ENCODE measurements at regions not wholly inside any gene's neighbourhood (a gene's known extent, or its start where the extent isn't known, plus 50 kb on each side); places are given as distances from the start of the nearest gene placed in this dataset.

DNA sequence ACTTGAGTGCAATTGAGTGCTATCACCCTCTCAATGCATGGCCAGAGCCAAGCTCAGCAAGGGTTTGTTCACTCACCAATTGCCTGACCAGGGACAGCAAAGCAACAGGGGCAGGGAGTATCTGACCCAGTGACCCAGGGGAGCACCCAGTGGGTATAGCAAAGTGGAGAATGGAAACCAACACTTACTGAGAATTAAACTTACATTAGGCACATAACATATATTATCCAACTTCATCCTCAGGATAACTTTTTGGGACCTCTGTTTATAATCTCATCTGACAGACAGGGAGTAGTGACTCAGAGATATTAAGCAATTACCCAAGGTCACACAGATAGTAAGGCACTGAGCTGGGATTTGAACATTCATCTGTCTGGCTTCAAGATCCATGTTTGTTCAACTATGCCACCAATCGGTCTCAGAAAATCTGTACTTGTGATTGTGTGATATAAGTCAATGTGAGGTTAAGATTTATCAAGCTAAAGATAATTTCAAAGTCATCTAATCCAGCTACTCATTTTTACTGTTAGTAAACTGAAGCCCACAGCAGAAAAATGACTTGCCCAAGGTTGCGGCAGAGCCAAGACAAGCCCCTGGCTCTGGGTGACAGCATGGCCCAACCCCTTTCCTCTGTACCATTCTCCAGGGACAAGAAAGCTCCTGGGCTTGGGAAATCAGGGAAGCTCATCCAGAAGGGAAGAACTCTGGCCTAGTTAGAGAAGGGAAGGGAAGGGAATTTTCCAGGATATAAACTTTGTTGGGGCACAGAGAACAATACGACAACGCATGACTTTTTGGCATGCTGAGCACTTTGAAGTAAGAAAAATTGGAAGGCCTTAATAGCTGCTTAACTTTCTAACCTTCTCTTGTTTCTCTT is 138.0 kb upstream of the SMAD3 start:
- Histone ChIP-seq H3K27ac (no peak overlapping the region), H3K27me3 (no peaks in the 10 kb centered on the region), H3K9me3 (no peaks in the 10 kb centered on the region), H3K4me1 (peaks cover 22% of the 10 kb centered on the region), H3K36me3 (replicated peaks in 1 of 2; ENCODE audit: insufficient read depth in 1 of 2, low read depth in 2 of 2) (no peaks in the 10 kb centered on the region), H3K4me3 (no peak overlapping the region)
- ATAC-seq (no peak), DNase-seq (no peak)
- WGBS, 2 donors: 58% methylated on average over 4 of the region's 4 CpGs
- TF ChIP-seq, protein P1, sequence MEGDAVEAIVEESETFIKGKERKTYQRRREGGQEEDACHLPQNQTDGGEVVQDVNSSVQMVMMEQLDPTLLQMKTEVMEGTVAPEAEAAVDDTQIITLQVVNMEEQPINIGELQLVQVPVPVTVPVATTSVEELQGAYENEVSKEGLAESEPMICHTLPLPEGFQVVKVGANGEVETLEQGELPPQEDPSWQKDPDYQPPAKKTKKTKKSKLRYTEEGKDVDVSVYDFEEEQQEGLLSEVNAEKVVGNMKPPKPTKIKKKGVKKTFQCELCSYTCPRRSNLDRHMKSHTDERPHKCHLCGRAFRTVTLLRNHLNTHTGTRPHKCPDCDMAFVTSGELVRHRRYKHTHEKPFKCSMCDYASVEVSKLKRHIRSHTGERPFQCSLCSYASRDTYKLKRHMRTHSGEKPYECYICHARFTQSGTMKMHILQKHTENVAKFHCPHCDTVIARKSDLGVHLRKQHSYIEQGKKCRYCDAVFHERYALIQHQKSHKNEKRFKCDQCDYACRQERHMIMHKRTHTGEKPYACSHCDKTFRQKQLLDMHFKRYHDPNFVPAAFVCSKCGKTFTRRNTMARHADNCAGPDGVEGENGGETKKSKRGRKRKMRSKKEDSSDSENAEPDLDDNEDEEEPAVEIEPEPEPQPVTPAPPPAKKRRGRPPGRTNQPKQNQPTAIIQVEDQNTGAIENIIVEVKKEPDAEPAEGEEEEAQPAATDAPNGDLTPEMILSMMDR (IDR thresholded peaks at IDR 0.05): no peak
- no peak for TF ChIP-seq POLR2A (IDR thresholded peaks at IDR 0.05)
- intact Hi-C loops (cut with DNase I): no loop called here

GRCh38 chr15:66928101-66928500 is 137.3 kb upstream of the SMAD3 start:
- ATAC-seq (no peak), DNase-seq (no peak)
- H3K9me3 ChIP-seq: no peaks in the 10 kb centered on the region
- no peak for TF ChIP-seq POLR2A (IDR thresholded peaks at IDR 0.05)
- TF ChIP-seq, protein P1 (IDR thresholded peaks at IDR 0.05): no peak
- no peaks in the 10 kb centered on the region for H3K36me3 ChIP-seq (replicated peaks in 1 of 2; ENCODE audit: insufficient read depth in 1 of 2, low read depth in 2 of 2)
- no peak overlapping the region for H3K4me3 ChIP-seq
- H3K4me1 ChIP-seq: peaks cover 29% of the 10 kb centered on the region
- H3K27me3 ChIP-seq: no peaks in the 10 kb centered on the region
- intact Hi-C loops (cut with DNase I): no loop called here
- no peak overlapping the region for H3K27ac ChIP-seq

- H3K27me3 ChIP-seq: no peaks in the 10 kb centered on the region
- intact Hi-C loops (cut with DNase I): no loop called here
- no peaks in the 10 kb centered on the region for H3K36me3 ChIP-seq (replicated peaks in 1 of 2; ENCODE audit: insufficient read depth in 1 of 2, low read depth in 2 of 2)
- ATAC-seq (no peak), DNase-seq (no peak)
- peaks cover 29% of the 10 kb centered on the region for H3K4me1 ChIP-seq
- no peak overlapping the region for H3K27ac ChIP-seq
- TF ChIP-seq POLR2A (IDR thresholded peaks at IDR 0.05): no peak
- TF ChIP-seq, protein P1 (IDR thresholded peaks at IDR 0.05): no peak
- H3K9me3 ChIP-seq: no peaks in the 10 kb centered on the region
- H3K4me3 ChIP-seq: no peak overlapping the region
- 96 to 100% methylated on average over 1 of the region's 1 CpG for WGBS, 2 donors
Observed at GRCh38 chr15:66928784-66929183, 136.6 kb upstream of the SMAD3 start.

DNA sequence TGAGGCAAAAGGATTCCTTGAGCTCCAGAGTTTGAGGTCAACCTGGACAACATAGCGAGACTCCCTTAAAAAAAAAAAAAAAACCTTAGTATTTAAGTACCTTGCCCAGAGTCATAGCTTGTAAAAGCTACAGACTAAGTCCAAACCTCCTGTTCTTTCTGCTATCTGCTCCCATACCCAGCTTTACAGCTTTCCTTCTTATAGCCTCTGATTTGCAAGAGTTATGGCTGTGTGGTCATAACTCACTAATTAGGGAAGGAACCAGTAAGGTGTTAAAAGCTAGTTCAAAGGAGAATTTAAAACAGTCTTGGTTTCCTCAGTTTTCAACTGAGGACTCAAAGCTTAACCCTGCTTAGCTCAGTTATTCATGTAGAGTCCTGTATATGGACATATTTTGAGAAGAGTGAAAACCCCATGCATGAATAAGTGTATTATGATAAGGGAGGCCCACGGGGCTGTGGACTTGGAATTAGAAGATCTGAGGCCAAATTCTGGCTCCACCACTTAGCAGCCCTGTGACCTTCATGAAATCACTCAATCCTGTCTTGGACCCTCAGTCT is 135.5 kb upstream of the SMAD3 start:
- ATAC-seq (no peak), DNase-seq (no peak)
- Histone ChIP-seq H3K9me3 (no peaks in the 10 kb centered on the region), H3K27ac (peak overlapping the region; percentile 62 to 85 (median 73)), H3K4me3 (no peak overlapping the region), H3K4me1 (peaks cover 29% of the 10 kb centered on the region), H3K27me3 (no peaks in the 10 kb centered on the region), H3K36me3 (replicated peaks in 1 of 2; ENCODE audit: insufficient read depth in 1 of 2, low read depth in 2 of 2) (no peaks in the 10 kb centered on the region)
- intact Hi-C loops (cut with DNase I): no loop called here
- 68 to 70% methylated on average over 2 of the region's 2 CpGs for WGBS, 2 donors
- no peak for TF ChIP-seq POLR2A (IDR thresholded peaks at IDR 0.05)
- TF ChIP-seq, protein P1 (IDR thresholded peaks at IDR 0.05): no peak

Data from body of pancreas (tissue), 4 donors.